H1 (cell line): ENCODE measurements at regions not wholly inside any gene's neighbourhood (a gene's known extent, or its start where the extent isn't known, plus 50 kb on each side); places are given as distances from the start of the nearest gene placed in this dataset.

Source experiments
- CTCF ChIA-PET: fragments of 300-600 bp; sonication (Branson Sonifier 250); formaldehyde crosslinking; loops from one replicate; lab custom pipeline; 2021; ENCODE audit not compliant: partially characterized antibody; lab: Charles Lee
- POLR2A ChIA-PET: fragments of 300-600 bp; sonication (Branson Sonifier 250); formaldehyde crosslinking; loops from one replicate; lab custom pipeline; 2021; ENCODE audit warnings: inconsistent platforms; ENCODE audit not compliant: partially characterized antibody; lab: Charles Lee
- DNase-seq, 2 experiments: peaks; one replicate each; pipeline versions ENCODE4 v3.0.0 to v3.0.0-alpha.2; 2010 to 2022; ENCODE audit warnings: low spot score in 2 of 2, low read depth in 1 of 2, mixed read lengths in 1 of 2
- FAIRE-seq: peaks from 2 replicates; lab custom pipeline; 2011; peaks lifted over from hg19 to GRCh38; lab: Jason Lieb, UNC
- H2AFZ ChIP-seq: 2 replicates; pipeline ENCODE4 v1.8.1; 2012; ENCODE audit warnings: low read length, inconsistent platforms
- H2AK5ac ChIP-seq: 2 replicates; pipeline ENCODE4 v1.6.1; 2013; ENCODE audit warnings: low read depth, low read length
- H2BK120ac ChIP-seq: replicated peaks from 2 replicates; pipeline ENCODE3; 2013; ENCODE audit warnings: low read depth, low read length, inconsistent platforms
- H2BK12ac ChIP-seq: 2 replicates; pipeline ENCODE4 v1.6.1; 2013; ENCODE audit warnings: low read depth, low read length
- H2BK15ac ChIP-seq: 2 replicates; pipeline ENCODE4 v1.6.1; 2013; ENCODE audit warnings: low read length
- H2BK20ac ChIP-seq: 2 replicates; pipeline ENCODE4 v1.6.1; 2013; ENCODE audit warnings: low read length
- H2BK5ac ChIP-seq: 2 replicates; pipeline ENCODE4 v1.6.1; 2013; ENCODE audit warnings: low read depth, low read length
- H3K14ac ChIP-seq: 2 replicates; pipeline ENCODE4 v1.6.1; 2013; ENCODE audit warnings: inconsistent platforms; ENCODE audit not compliant: insufficient read length
- H3K18ac ChIP-seq: 2 replicates; pipeline ENCODE4 v1.6.1; 2013; ENCODE audit warnings: low read length; ENCODE audit errors: extremely low read depth
- H3K23ac ChIP-seq: 2 replicates; pipeline ENCODE4 v1.6.1; 2013; ENCODE audit warnings: inconsistent platforms; ENCODE audit not compliant: insufficient read length
- H3K23me2 ChIP-seq: 2 replicates; pipeline ENCODE4 v1.6.1; 2013; ENCODE audit warnings: low read depth, low read length
- H3K27ac ChIP-seq: 2 replicates; pipeline ENCODE4 v1.6.1; 2011; ENCODE audit warnings: low read depth, low read length, inconsistent platforms
- H3K27me3 ChIP-seq, 4 experiments: replicated peaks in 1 of 4; 1 replicate in 1 of 4; 2 replicates in 3 of 4; pipeline versions ENCODE4 v1.6.1 to v1.8.1; 2011 to 2013; ENCODE audit warnings: low read length in 3 of 4, mild to moderate bottlenecking in 3 of 4, inconsistent platforms in 2 of 4, mixed read lengths in 2 of 4, moderate library complexity in 1 of 4; ENCODE audit not compliant: control insufficient read depth in 3 of 4, insufficient read depth in 3 of 4; ENCODE audit errors: extremely low read depth in 1 of 4
- H3K36me3 ChIP-seq, 4 experiments: 2 replicates each; pipeline versions ENCODE4 v1.6.1 to v1.8.1; 2011 to 2013; ENCODE audit warnings: mild to moderate bottlenecking in 4 of 4, low read length in 3 of 4, moderate library complexity in 2 of 4, control low read depth in 1 of 4, inconsistent platforms in 1 of 4; ENCODE audit not compliant: insufficient read depth in 4 of 4, control insufficient read depth in 2 of 4
- H3K4ac ChIP-seq: replicated peaks from 2 replicates; pipeline ENCODE3; 2013; ENCODE audit warnings: low read length, low read depth, mixed read lengths, inconsistent platforms; ENCODE audit not compliant: insufficient read length
- H3K4me1 ChIP-seq, 4 experiments: replicated peaks in 1 of 4; 1 replicate in 1 of 4; 2 replicates in 3 of 4; pipeline versions ENCODE4 v1.6.1 to v1.8.1; 2011 to 2013; ENCODE audit warnings: low read length in 3 of 4, inconsistent platforms in 2 of 4, mixed read lengths in 1 of 4; ENCODE audit not compliant: insufficient read depth in 4 of 4, control insufficient read depth in 3 of 4
- H3K4me2 ChIP-seq, 2 experiments: 2 replicates each; pipeline versions ENCODE4 v1.6.1 to v1.8.1; 2011 to 2013; ENCODE audit warnings: low read depth in 2 of 2, low read length in 2 of 2, control low read depth in 1 of 2, inconsistent platforms in 1 of 2, mild to moderate bottlenecking in 1 of 2; ENCODE audit not compliant: insufficient read depth in 1 of 2
- H3K4me3 ChIP-seq, 4 experiments: fragments of 200-600, 300-600 bp in 1 of 4; sonication (generic), shearing (Covaris generic), sonication (Bioruptor Twin) in 1 of 4; 2 replicates each; pipeline versions ENCODE4 v1.5.1 to v1.8.1; 2011 to 2016; ENCODE audit warnings: low read length in 4 of 4, low read depth in 3 of 4, control low read depth in 2 of 4, inconsistent platforms in 2 of 4, mild to moderate bottlenecking in 2 of 4, mixed read lengths in 1 of 4, moderate library complexity in 1 of 4; ENCODE audit not compliant: insufficient read depth in 2 of 4; ENCODE audit errors: extremely low read depth in 1 of 4
- H3K56ac ChIP-seq: replicated peaks from 2 replicates; pipeline ENCODE3; 2013; ENCODE audit warnings: low read depth, mild to moderate bottlenecking, mixed read lengths, low read length, inconsistent platforms; ENCODE audit not compliant: insufficient read length
- H3K79me1 ChIP-seq: 2 replicates; pipeline ENCODE4 v1.6.1; 2013; ENCODE audit warnings: low read depth, low read length, control low read depth
- H3K79me2 ChIP-seq, 2 experiments: 2 replicates each; pipeline versions ENCODE4 v1.6.1 to v1.8.1; 2012 to 2013; ENCODE audit warnings: low read length in 2 of 2, mild to moderate bottlenecking in 2 of 2, inconsistent platforms in 1 of 2; ENCODE audit not compliant: insufficient read depth in 2 of 2, control insufficient read depth in 1 of 2
- H3K9ac ChIP-seq, 4 experiments: replicated peaks in 1 of 4; 1 replicate in 1 of 4; 2 replicates in 3 of 4; pipeline versions ENCODE4 v1.6.1 to v1.8.1; 2011 to 2013; ENCODE audit warnings: low read depth in 3 of 4, low read length in 3 of 4, control low read depth in 2 of 4, mild to moderate bottlenecking in 2 of 4, moderate library complexity in 2 of 4, inconsistent platforms in 1 of 4; ENCODE audit errors: extremely low read depth in 1 of 4
- H3K9me3 ChIP-seq, 2 experiments: 2 replicates each; pipeline versions ENCODE4 v1.6.1 to v1.8.1; 2012 to 2013; ENCODE audit warnings: mild to moderate bottlenecking in 2 of 2, moderate library complexity in 2 of 2, control low read depth in 1 of 2, inconsistent platforms in 1 of 2, low read depth in 1 of 2, low read length in 1 of 2, mixed read lengths in 1 of 2; ENCODE audit not compliant: insufficient read depth in 2 of 2
- H4K20me1 ChIP-seq, 2 experiments: replicated peaks in 1 of 2; 2 replicates each; pipeline versions ENCODE3 to v1.8.1; 2011 to 2013; ENCODE audit warnings: inconsistent platforms in 2 of 2, low read length in 2 of 2, mild to moderate bottlenecking in 1 of 2; ENCODE audit not compliant: insufficient read depth in 2 of 2, control insufficient read depth in 1 of 2
- H4K5ac ChIP-seq: 2 replicates; pipeline ENCODE4 v1.6.1; 2013; ENCODE audit warnings: low read length, low read depth, mixed read lengths, inconsistent platforms; ENCODE audit not compliant: insufficient read length
- H4K8ac ChIP-seq: 2 replicates; pipeline ENCODE4 v1.8.0; 2013; ENCODE audit warnings: mild to moderate bottlenecking, moderate library complexity, low read length, inconsistent platforms; ENCODE audit not compliant: insufficient read depth; ENCODE audit errors: extremely low read depth
- H4K91ac ChIP-seq: replicated peaks from 2 replicates; pipeline ENCODE3; 2013; ENCODE audit warnings: low read length, mixed read lengths, inconsistent platforms; ENCODE audit not compliant: insufficient read length
- BCL11A ChIP-seq, 2 experiments: IDR thresholded peaks; one replicate each; pipeline ENCODE4 v1.6.1; 2011; ENCODE audit warnings: low read depth in 2 of 2, low read length in 2 of 2, mild to moderate bottlenecking in 2 of 2
- CHD1 ChIP-seq: IDR thresholded peaks from 2 replicates; pipeline ENCODE4 v1.6.1; 2012; ENCODE audit warnings: low read depth, low read length, improper control_type of control experiment
- JUND ChIP-seq: IDR thresholded peaks from 2 replicates; pipeline ENCODE4 v1.6.1; 2011; ENCODE audit warnings: mild to moderate bottlenecking, improper control_type of control experiment, low read length
- MAFK ChIP-seq: IDR thresholded peaks from 2 replicates; pipeline ENCODE4 v1.6.1; 2012; ENCODE audit warnings: low read depth, mild to moderate bottlenecking, improper control_type of control experiment, low read length
- RBBP5 ChIP-seq: IDR thresholded peaks from 2 replicates; pipeline ENCODE4 v1.7.1; 2012; ENCODE audit warnings: low read depth, mild to moderate bottlenecking, inconsistent platforms, low read length, moderate library complexity, borderline replicate concordance
- YY1 ChIP-seq: IDR thresholded peaks from 2 replicates; pipeline ENCODE4 v1.6.1; 2011; ENCODE audit warnings: low read depth, mild to moderate bottlenecking, low read length
- WGBS, 2 experiments: shearing (Covaris generic) in 1 of 2; methylation state at CpG; one replicate each; pipeline versions ENCODE4 v1.1.6 to v1.1.7; 2013 to 2015; ENCODE audit warnings: low lambda C conversion rate in 2 of 2, mixed read lengths in 2 of 2, inconsistent platforms in 1 of 2, low coverage in 1 of 2, missing lambda C conversion rate in 1 of 2; ENCODE audit not compliant: insufficient replicate concordance in 2 of 2, insufficient coverage in 1 of 2, insufficient read length in 1 of 2; ENCODE audit errors: extremely low coverage in 1 of 2, missing lambda C conversion rate in 1 of 2; 5-methylcytosine and 5-hydroxymethylcytosine counted together
- TF ChIP-seq, protein P1 (sequence below), 3 experiments: IDR thresholded peaks; 1 replicate in 2 of 3; 2 replicates in 1 of 3; pipeline versions ENCODE4 v1.5.1 to v1.6.1; 2011; ENCODE audit warnings: low read length in 3 of 3, mild to moderate bottlenecking in 3 of 3, inconsistent platforms in 2 of 3, low read depth in 1 of 3, moderate library complexity in 1 of 3; ENCODE audit not compliant: insufficient read depth in 1 of 3; ENCODE audit errors: control extremely low read depth in 1 of 3

DNA sequence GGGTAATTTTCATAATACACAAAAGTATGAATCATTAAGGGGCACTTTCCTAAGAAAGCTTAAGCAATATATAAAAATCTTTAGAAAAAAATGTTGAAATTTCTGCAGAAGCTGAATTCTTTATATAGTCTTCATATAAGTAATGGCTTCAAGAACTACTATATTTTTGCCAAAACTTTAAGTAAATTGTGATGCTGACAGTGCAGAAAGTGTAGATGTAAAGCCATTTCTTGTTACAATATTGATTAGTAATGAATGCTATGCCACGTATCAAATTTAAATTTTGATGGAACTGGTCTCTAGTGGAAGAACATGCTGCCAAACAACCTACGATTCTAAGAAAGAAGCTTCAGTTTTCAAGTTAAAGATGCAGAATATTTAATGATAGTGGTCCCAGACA, 1210.0 kb downstream of the SLITRK1 start:
- H2BK12ac ChIP-seq = no peak overlapping the region
- H3K4ac ChIP-seq = no peak overlapping the region
- peaks cover 0 to 6% (median 0%) of the 10 kb centered on the region in 4 experiments; a peak in 2 of 8 replicates for H3K36me3 ChIP-seq
- no peak overlapping the region for H2BK20ac ChIP-seq
- H2AK5ac ChIP-seq = no peak overlapping the region
- no peak overlapping the region for H4K91ac ChIP-seq
- peaks cover 2 to 11% of the 10 kb centered on the region in 2 experiments; a peak in 3 of 4 replicates for H3K9me3 ChIP-seq
- peaks cover 3 to 6% (median 4%) of the 10 kb centered on the region in 4 experiments; a peak in 6 of 7 replicates for H3K4me1 ChIP-seq
- no peaks in the 10 kb centered on the region for H3K79me2 ChIP-seq
- H3K23ac ChIP-seq = no peak overlapping the region
- ChIA-PET CTCF (interaction anchor here (1.6 kb wide), 1 partner anchor 12 kb away, joined by 3 read pairs; no protein-coding TSS in a partner anchor), POLR2A (no interaction called here)
- no peaks in the 10 kb centered on the region for H4K20me1 ChIP-seq
- H3K14ac ChIP-seq = no peak overlapping the region
- FAIRE-seq (no peak), DNase-seq (no peak)
- no peak overlapping the region for H4K8ac ChIP-seq
- WGBS, 2 experiments = 98% methylated on average over 2 of the region's 2 CpGs; no CpG with 5 or more reads in 1 of the 2 experiments
- H3K23me2 ChIP-seq = 0 out of 2 replicates have a peak, but pooled peaks cover 2% of the 10 kb centered on the region
- H2BK5ac ChIP-seq = no peak overlapping the region
- no peaks in the 10 kb centered on the region for H3K27me3 ChIP-seq
- H3K79me1 ChIP-seq = no peaks in the 10 kb centered on the region
- H2BK120ac ChIP-seq = no peak overlapping the region
- no peak overlapping the region for H3K56ac ChIP-seq
- no peak overlapping the region for H2BK15ac ChIP-seq
- H3K27ac ChIP-seq = no peak overlapping the region
- H3K4me3 ChIP-seq = no peak overlapping the region
- no peak overlapping the region for H3K9ac ChIP-seq
- H4K5ac ChIP-seq = no peak overlapping the region
- no peak overlapping the region for H2AFZ ChIP-seq
- no peak overlapping the region for H3K4me2 ChIP-seq
- H3K18ac ChIP-seq = no peak overlapping the region
- TF ChIP-seq YY1 (no peak), MAFK (no peak), CHD1 (no peak), JUND (no peak), BCL11A (IDR thresholded peaks at IDR 0.05; ENCODE audit: low read depth in 2 of 2, low read length in 2 of 2) (no peak), RBBP5 (no peak)
- TF ChIP-seq, protein P1, sequence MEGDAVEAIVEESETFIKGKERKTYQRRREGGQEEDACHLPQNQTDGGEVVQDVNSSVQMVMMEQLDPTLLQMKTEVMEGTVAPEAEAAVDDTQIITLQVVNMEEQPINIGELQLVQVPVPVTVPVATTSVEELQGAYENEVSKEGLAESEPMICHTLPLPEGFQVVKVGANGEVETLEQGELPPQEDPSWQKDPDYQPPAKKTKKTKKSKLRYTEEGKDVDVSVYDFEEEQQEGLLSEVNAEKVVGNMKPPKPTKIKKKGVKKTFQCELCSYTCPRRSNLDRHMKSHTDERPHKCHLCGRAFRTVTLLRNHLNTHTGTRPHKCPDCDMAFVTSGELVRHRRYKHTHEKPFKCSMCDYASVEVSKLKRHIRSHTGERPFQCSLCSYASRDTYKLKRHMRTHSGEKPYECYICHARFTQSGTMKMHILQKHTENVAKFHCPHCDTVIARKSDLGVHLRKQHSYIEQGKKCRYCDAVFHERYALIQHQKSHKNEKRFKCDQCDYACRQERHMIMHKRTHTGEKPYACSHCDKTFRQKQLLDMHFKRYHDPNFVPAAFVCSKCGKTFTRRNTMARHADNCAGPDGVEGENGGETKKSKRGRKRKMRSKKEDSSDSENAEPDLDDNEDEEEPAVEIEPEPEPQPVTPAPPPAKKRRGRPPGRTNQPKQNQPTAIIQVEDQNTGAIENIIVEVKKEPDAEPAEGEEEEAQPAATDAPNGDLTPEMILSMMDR (IDR thresholded peaks at IDR 0.05; ENCODE audit: control extremely low read depth in 1 of 3, insufficient read depth in 1 of 3, low read depth in 1 of 3, low read length in 3 of 3) = no peak
